GM19023 (cell line): ENCODE measurements at regions not wholly inside any gene's neighbourhood (a gene's known extent, or its start where the extent isn't known, plus 50 kb on each side); places are given as distances from the start of the nearest gene placed in this dataset.
"Not testable (repeated sequence)": the region's sequence is repeated elsewhere in the genome, so short reads cannot be mapped to it uniquely, and the experiment has no call there.

Source experiments
- ATAC-seq: cut with Tn5 transposase; IDR thresholded peaks from one replicate; pipeline ENCODE4 v1.9.1; 2021; ENCODE audit warnings: mild to moderate bottlenecking, moderate library complexity; ENCODE audit not compliant: unreplicated experiment

DNA sequence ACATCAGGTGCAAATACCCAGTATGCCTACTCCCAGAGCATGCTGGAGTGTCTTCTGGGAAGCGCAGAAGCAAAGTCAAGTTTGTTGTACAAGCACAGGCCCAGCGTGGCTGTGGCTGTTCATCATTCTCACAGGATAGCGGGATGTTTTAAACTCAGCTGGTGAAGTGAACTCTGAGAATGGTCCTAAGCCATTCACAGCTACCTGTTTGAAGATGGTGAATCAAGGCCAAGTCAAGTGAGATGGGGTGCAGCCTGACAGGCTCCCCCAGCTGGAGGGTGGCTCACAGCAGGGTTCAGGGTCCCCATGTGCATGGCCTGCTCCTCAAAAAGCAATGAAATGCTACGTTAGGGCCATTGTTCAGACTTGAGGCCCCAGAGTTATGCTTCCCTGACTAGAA, 304.7 kb upstream of the FOXQ1 start:
- ATAC-seq, result no peak

GRCh38 chr6:1004885-1005630, 306.8 kb upstream of the FOXQ1 start:
- no peak for ATAC-seq

DNA sequence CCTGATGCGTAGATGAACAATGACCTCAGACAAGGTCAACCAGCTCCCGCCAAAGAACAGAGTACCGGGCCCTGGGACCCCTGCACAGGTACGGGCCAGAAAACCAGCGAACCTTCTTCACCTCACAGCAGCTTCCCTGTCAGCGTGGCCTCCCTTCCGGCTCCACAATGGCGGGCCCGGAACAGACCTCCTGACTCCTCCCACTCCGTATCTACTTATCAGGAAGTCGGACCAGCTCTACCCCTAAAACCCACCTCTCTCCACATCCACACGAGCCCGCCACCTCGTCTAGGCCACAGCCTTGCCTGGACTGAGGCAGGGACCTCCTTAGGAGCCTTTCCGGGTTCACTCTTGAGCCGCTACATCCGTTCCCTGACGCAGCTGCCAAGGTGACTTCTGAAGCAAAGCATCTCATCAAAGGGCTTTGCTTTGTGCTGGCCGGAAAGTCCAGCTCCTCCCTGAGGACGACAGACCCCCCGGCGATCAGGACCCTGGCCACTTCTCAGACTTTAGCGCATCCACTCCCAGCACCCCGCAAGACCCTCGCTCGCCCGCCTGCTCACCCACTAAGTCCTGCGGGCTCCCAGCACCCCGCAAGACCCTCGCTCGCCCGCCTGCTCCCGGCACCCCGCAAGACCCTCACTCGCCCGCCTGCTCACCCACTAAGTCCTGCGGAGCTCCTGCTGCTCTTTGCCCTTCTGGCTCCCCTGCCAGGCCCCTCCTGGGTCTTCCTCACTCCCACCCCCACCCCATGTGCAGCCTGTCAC, 308.3 kb upstream of the FOXQ1 start:
- no peak for ATAC-seq

- ATAC-seq, result no peak
These were observed 308.9 kb upstream of the FOXQ1 start for GRCh38 chr6:1002989-1003388.

GRCh38 chr6:1001655-1002349, 308.9 kb upstream of the EXOC2 start:
- peak; percentile 54 for ATAC-seq

DNA sequence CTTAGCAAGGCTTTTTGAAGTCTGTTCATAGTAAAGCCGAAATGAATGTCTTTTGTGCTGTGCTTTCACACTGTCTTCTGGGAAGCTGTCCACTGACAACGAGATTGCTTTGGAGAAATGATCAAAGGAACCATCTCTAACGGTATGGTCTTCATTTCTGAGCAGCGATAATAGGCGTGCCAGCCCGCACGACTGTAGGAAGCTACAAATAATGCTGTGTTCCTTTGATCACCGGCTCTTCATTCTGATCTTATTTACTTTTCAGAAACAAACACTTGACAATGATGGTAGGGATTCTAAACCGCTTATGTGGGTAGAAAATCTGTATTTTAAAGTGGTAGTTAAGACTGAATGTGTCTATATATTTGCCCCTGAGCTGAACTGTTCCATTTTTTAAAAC, 306.6 kb upstream of the EXOC2 start:
- ATAC-seq, result no peak

GRCh38 chr6:998551-998950, 305.6 kb upstream of the EXOC2 start:
- no peak for ATAC-seq

GRCh38 chr6:996271-996852, 303.4 kb upstream of the EXOC2 start:
- ATAC-seq, result no peak

DNA sequence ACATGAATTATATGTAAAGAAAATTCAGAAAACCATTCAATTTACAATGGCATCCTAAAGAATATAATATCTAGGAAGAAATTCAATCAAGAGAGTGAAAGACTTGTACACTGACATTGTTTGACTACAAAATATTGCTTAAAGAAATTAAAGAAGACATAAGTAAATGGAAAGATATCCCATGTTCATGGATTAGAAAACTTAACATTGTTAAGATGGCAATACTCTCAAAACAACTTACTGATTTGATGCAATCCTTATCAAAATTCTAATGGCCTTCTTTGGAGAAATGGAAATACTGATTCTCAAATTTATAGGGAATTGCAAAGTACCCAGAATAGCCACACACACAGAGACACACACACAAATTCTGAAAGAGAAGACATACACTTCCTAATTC, 298.3 kb upstream of the EXOC2 start:
- no peak for ATAC-seq

GRCh38 chr6:984031-984430, 291.1 kb upstream of the EXOC2 start:
- no peak for ATAC-seq

DNA sequence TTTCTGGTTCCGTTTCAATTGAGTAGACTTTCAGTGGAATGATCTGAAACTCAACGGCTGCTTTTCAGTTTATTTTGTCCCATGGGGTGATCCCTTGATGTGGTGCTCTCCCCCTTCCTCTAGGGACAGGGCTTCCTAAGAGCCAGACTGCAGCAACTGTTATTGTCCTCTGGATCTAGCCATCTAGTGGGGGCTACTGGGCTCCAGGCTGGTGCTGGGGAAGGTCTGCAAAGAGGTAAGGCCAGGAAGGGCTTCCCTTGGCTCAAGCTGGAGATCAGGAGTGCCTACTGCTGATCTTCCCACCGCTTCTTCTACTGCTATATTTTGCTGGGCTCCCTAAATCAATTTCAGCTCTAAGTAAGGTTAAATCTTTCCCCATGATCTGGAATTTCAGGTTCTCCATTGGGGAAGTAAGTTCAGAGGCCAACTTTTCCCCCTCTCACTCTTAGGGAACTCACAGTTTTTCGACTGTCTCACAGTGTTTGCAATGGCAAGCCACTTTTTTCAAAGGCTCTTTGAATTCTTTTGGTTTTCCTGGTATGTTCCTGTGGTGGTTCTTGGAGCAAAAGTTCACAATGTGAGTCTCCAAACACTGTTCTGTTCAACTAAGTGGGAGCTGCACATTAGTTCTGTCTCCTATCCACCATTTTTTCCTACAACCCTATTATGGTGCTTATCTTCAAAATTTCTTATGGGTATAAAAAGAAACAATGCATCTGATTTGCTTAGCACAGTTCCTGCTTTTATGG, 286.2 kb upstream of the EXOC2 start:
- no peak for ATAC-seq

DNA sequence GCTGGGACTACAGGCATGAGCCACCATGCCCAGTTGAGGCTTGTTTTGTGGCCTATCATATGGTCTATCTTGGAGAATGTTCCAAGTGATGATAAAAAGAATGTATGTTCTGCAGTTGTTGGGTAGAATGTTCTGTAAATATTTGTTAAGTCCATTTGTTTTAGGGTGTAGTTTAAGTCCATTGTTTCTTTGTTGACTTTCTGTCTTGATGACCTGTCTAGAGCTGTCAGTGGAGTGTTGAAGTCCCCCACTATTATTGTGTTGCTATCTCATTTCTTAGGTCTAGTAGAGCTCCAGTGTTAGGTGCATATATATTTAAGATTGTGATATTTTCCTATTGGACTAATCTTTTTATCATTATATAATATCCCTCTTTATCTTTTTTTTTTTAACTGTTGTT, 284.3 kb upstream of the EXOC2 start:
- not testable (repeated sequence) for ATAC-seq

- no peak for ATAC-seq
These were observed 279.2 kb upstream of the EXOC2 start for GRCh38 chr6:971981-972640.

DNA sequence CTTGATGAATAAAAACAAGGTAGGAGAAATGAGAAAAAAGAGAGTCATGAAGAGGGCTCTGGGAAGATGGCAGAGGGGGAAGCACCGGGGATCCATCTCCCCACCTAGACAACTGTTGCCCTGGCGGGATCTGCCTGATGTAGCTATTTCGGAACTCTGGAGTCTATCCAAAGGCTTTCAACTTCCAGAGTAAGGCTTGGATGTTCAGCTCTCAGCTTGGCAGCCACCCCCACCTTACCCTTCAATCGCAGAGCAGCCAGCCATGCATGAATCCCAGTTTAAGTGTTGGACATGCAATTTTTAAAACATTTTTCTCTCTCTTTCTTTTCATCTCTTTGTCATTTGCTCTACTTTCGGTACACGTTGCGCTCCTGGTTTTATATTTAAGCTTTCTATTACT, 275.9 kb upstream of the EXOC2 start:
- ATAC-seq, result no peak

DNA sequence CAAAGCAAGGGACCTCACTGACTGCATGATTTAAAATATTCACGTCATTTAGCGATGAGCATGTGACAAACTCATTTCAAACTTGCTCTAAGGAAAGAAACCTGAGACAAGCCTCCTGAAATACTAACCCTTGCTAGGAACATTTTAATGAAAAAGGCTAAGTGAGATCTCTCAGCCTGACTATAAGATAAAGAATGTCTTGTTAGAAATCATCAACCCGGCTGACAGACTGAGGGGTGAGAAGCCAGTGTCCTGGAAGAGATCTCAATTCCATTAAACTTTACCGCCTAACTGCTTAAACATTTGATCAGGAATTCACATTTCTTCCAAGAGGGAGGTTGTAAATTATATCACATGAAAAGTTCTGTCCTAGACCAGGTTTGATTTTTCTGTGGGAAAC, 274.8 kb upstream of the EXOC2 start:
- no peak for ATAC-seq

DNA sequence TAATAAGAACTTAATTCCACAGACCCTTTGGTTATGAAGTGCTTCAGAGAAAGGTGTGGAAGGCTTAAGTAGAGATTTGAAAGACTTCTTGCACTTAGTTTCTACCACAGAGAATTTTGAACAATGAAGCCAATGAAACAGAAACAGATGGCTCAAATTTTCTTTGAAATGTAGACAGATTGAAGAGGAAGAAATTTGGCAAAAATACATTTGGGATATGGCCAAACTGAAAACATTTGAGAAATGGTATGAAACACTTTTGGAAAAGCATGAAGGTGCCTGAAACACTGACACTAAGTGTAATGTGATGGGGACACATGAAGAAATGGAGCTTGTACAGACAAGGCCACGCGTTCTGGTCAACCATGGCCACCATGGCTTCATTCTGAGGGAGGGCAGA, 272.4 kb upstream of the EXOC2 start:
- ATAC-seq, result no peak

- ATAC-seq, result no peak
These were observed 270.5 kb upstream of the EXOC2 start for GRCh38 chr6:963456-963855.

DNA sequence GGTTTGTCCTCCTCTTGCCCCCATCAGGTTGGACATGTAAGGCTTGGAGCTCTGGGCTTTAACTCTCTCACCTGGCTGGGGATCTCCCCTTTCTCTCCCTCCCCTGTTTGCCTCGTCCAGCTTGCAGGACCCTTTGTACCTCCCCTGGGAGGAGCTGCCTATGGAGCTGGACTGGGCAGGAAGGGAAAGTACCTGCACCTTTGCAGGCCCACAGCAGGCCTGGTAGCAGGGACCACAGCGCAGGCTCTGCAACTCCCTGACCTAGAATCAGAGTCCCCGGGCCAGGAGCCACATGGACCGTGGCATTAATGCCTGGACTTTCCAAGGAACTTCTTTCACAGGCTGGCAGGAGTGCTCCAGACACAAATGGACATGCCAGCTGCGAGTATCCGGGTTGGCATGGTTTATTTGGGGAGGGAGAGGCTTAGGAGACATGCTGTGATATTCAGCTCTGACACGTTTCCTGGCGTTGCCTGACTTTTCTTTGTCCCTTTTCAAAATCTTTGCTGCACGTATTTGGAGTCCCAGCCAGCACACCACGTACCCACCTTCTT, 268.5 kb upstream of the EXOC2 start:
- no peak for ATAC-seq

DNA sequence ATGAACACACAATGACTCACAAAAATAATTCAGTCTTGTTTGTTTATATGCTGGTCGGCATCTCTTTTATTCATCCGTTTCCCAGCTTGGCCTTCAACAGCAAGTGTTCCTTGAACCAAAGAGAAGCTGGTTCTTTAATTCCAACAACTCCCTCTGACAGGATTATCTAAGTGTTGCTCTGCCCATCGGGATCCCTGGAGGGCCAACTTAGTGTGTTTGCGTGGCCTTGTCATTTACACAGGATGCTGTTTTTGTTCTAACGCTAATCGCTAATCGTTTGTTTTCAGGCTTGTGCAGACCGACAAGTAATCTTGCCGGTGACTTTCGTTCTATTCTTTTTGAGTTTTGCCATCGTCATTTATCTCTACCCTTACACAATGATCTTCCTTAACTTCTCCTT, 267.4 kb upstream of the EXOC2 start:
- ATAC-seq, result no peak

DNA sequence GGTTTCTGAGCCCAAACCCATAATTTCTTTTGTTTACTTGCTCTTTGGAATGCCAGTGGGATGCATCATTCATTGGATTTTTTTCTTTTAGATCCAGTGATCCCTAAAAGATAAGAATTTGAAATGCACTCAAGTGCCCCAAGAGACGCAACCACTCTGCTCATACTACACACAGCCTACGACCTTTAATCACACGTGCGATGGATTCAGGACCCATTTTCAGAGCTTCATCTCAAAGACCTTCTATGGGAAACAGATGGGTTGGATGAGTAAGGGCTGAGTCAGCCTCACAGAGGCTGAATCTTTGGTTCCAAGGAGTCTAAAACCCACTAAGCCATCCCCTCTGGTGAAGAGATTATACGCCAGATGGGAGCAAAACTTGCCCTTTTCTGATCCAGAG, 265.5 kb upstream of the EXOC2 start:
- ATAC-seq, result no peak
